T47D (cell line): ENCODE measurements at regions not wholly inside any gene's neighbourhood (a gene's known extent, or its start where the extent isn't known, plus 50 kb on each side); places are given as distances from the start of the nearest gene placed in this dataset.

ENCODE experiments used
- DNase-seq, 2 experiments: peaks; one replicate each; pipeline versions ENCODE4 v3.0.0 to v3.0.0-alpha.2; 2011 to 2012; ENCODE audit warnings: low read depth in 1 of 2, low spot score in 1 of 2
- JUND ChIP-seq: IDR thresholded peaks from 2 replicates; pipeline ENCODE4 v1.6.1; 2012; ENCODE audit warnings: low read depth
- in situ Hi-C: cut with HindIII; loops from 2 replicates; pipeline ENCODE4 v1.10.0; 2016; ENCODE audit warnings: low sequenced_read_pairs, low pct_unique_long_range_greater_than_20kb

DNA sequence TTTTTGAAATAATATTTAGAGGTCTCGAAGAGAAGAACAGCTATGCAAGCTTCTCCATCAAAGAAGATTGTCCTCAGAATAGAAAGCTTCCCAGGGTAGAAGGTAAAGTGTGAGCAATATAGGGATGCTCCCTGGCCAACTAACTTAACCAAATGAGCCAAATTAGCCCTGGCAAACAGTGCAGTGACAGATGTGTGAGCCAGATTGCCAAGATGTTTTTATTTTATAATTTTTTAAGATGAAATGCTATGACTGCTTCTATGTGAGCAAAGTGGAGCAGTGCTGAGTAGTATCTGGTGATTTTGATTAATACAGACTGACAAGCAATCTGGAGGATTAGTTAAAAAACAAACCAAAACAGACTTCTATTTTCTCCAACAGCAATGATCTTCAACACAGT is 202.1 kb downstream of the NOVA1 start:
- DNase-seq: no peak
- in situ Hi-C loops: no loop called here
- no peak for TF ChIP-seq JUND

DNA sequence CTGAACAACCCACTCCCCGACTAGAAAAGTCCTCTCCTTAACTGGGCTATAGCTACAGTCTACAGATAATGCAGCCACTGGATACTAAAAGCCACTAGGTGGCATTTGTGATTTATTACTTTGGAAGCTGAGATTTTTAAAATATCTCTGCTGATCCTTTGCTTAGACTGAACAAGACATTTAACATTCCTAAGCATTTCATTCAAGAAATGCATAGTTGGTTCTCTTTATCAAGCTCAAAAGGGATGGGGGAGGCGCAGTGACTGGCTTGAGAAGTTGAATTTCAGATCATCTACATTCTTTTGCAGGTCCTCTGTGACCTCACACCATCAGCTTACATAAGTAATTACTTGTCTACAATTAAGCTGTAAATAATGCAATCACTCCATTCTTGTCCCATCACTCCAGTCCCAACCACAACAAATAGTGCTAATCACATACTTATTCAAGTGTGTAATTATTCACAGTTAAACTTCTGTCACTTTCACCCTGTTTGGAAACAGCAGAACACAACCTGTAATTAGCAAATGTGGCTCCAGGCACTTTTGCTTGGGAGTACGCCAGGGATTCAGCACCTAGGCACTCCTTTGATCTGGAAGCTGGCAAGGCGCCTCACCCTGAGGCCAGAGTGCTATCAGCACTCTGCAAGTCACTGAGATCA is 203.6 kb downstream of the NOVA1 start:
- DNase-seq: peak in 1 of 2 experiments; percentile 49
- in situ Hi-C loops: no loop called here

DNA sequence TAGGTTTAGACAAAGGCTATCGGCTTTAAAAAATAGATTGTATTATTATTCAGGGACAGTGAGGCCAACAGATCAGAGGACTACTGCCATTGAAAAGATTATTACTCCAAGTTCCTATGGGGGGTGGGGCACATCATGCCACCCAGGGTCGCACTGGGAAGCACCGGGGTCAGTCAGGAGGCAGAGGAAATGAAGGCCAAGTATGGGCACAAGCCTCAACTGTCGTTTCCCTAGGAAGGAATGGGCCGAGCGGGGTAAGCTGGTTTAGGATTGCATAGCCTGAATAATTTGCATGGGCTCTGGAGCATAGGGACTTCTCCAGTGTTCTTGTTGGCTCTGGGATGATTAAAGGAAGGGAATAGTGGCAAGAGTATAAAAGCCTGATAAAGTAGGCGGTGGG is 205.3 kb downstream of the NOVA1 start:
- TF ChIP-seq JUND: no peak
- in situ Hi-C loops: no loop called here
- DNase-seq: no peak

More for the DNA sequence above, 203.6 kb downstream of the NOVA1 start:
- TF ChIP-seq JUND: no peak

DNA sequence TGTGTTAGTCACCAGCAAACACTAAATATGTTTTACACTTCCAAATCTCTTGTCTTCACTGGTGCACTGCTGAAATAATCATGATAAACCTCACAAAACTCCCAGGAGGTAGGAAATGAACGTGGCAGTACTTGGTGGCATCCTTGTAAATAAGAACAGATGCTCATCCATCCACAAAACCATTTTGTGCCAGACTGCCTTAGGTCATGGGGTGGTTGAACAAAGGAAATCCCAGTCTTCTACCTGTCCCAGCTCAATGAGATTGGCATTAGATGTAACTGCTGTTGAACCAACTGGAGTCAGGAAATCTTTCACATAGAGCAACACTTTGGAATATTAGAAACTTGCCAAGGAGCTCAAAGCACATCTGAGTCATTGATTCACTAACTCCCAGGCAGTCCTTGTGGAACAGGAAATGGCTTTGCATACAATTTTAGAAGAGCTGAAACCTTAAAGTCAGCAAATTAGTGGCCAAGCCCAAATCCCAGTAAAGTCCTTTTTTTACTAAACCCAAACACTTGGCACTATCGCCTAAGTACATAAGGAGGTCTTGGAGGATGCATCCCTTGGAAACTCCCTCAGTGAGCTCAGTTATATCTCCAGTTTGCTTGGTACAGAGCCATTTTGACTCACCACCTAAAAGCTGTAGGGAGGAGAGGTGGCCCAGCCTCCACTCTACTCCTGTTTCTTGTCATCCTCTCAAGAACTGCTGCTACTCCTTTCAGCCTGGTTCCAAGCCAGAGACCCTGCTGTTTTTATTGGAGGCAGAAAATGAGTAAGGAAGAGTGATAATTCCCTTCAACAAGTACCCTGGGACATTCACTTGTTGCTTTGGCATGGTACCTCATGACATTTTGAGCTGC is 208.0 kb downstream of the NOVA1 start:
- TF ChIP-seq JUND: no peak
- in situ Hi-C loops: no loop called here
- DNase-seq: no peak

DNA sequence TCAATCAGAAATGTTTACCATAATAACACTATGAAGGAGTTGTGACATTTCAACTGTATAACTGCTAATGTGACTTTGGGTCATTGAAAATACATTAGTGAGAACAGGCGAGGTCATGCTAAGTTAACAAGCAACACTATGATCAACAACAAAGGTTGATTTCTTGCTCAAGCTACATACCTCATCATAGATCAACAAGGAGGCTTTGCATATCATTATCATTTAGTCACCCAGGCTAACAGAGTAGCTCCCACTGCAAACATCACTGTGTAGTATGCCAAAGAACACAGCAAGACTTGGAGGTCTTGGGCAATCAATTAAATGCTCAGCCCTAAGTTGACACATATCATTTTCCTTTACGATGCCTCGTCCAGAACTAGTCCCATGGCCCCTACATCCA is 212.5 kb downstream of the NOVA1 start:
- in situ Hi-C loops: no loop called here
- no peak for TF ChIP-seq JUND
- no peak for DNase-seq

DNA sequence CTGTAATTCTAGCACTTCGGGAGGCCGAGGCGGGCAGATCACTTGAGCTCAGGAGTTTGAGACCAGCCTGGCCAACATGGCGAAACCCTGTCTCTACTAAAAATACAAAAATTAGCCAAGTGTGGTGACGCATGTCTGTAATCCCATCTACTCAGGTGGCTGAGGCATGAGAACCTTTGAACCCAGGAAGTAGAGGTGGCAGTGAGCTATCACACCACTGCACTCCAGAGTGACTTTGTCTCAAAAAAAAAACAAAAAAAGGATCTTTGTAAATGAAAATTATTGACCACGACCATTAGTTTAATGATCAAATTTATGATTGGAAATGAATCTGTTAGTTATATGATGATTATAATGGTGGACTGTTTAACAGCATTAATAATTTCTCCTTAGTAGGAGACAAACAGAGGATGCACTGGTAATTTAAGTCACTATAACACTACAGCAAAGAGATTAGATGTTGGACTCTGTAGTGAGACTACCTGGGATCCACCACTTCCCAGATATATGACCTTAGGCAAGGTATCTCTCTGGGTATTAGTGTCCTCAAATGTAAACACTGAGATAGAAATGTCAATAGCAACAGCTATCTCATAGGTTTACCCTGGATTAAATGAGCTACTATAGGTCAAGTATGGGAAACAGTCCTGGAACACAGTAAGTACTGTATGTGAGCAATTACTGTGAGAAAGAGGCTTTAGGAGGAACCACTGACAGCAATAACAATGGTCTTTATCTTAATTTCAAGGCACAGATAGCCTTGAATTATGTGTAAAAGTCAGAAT is 214.7 kb downstream of the NOVA1 start:
- in situ Hi-C loops: no loop called here
- TF ChIP-seq JUND: no peak
- no peak for DNase-seq

DNA sequence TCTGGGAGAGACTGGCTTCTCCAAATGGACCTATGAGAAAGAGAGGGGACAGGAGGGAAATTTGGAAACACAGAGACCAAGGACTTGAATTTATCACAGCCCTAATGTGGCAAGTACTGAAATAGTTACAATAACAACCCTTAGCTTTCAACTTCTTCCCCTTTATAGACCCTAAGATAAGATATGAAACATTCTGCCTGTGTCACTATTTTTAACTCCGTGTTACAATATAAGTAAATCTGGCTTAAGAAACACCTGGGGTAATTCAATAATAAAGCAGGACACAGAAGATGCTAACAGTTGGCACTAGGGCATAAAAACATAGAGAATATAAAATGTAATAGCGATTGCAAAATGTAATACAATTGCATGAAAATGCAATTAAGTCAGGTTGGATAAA is 216.4 kb downstream of the NOVA1 start:
- TF ChIP-seq JUND: no peak
- in situ Hi-C loops: no loop called here
- DNase-seq: no peak

DNA sequence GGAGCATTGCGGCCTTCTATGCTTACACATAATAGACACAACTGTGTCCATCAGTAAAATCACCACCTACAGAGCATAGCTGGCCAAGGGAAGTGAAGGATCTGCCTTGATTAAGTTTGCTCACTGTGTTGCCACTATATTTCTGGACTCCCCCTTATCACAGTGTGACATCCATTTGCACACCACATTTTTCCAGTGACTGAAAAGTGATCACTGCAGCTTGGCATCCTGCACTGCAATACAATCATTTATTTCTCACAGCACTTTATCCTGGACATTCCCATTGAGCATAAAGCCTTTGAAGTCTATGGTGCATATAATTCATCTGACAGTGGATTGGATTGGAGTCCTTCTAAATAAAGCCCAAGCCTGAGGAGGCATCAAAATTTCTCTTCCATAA is 217.2 kb downstream of the NOVA1 start:
- in situ Hi-C loops: no loop called here
- DNase-seq: no peak

DNA sequence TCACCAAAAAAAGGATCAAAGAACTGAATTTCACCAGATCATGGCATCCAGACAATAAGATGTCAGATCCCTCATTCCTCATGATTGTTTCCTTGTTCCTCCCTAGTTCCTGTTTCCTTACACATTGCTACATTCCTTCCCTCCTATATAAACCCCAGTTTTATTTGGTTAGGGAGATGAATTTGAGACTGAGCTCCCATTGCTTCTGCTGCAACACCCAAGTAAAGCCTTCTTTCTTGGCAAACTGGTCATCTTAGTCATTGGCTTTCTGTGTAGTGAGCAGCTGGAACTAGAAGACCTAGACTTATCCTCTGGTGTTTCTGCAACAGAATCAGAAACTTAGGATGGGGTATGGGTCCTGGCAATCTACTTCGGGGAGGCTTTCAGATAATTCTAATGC is 217.9 kb downstream of the NOVA1 start:
- in situ Hi-C loops: no loop called here
- no peak for TF ChIP-seq JUND

More for the DNA sequence above, 217.2 kb downstream of the NOVA1 start:
- no peak for TF ChIP-seq JUND

DNA sequence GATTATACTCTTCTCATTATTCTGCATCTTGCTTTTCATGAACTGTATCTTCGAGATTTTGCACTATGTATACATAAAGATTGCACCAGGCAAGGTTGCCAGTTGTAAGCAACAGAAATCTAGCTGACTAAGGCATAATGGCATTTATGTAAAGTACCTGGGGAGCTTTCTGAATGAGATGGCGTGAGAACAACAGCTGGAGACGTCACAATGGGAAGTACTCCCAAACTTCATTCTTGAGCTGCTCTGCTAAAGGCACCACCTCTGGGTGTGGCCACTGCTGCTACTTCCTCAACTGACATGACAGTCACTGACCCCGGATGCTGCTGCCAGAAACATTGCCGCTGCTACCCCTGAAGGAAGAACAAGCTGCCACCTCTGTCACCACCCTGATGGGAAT is 220.7 kb downstream of the NOVA1 start:
- in situ Hi-C loops: no loop called here
- no peak for DNase-seq
- TF ChIP-seq JUND: no peak

More for the DNA sequence above, 217.9 kb downstream of the NOVA1 start:
- peak in 1 of 2 experiments; percentile 61 for DNase-seq

DNA sequence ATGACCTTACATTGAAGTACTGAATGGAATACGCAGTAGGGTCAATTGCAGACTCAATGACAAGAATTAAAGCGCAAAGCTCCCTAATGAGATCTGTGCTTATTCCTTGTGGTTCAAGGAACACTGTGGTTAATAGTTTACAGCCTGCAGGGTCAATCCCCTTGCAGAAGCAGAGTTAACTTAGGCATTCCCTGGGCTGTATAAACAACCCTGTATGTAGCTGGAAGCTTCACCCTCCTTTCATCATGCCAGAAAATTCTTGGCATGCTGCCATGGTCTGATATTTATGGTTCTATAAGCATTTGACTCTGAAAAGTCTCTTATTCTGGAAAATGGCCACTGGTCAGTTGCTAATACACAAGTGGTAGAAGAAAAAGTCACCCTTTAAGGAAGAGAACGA is 227.7 kb downstream of the NOVA1 start:
- DNase-seq: peak in 1 of 2 experiments; percentile 26
- in situ Hi-C loops: no loop called here
- no peak for TF ChIP-seq JUND

DNA sequence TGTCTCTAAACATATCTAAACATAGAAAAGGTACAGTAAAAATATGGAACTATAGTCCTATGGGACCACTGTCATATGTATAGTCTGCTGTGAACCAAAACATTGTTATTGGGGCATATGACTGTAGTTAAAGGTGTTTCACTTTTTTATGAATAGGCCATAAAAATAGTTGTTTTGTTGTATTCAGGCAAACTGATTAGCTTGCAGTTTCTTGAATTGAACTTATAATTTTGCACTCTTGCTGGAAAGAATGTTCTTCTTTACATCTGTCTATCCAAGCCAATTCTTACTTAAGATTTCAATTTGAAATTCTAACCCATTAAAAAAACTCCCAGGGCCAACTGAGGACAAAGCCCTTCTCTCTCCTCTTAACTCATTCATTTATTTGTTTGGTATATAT is 234.1 kb downstream of the NOVA1 start:
- in situ Hi-C loops: no loop called here
- no peak for DNase-seq
- TF ChIP-seq JUND: no peak

DNA sequence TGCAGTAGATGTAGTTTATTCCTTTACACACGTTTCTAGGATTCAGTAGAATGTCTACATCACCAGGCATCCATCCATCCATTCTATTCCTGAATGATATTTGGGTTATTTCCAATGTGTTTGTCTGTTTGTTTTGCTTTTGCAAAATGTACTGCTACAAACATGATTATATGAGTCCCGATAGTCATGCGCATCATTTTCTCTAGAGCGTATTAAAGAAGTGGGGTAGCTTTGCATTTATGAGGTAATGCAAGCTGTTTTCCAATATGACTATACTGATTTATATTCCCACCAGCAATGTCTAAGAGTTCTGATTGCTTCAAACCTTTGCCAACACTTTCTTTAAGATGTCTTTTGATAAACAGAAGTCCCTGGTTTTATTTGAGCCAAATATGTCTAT is 253.2 kb downstream of the NOVA1 start:
- no peak for TF ChIP-seq JUND
- no peak for DNase-seq
- in situ Hi-C loops: no loop called here
